HEK293T (cell line): ENCODE measurements at regions not wholly inside any gene's neighbourhood (a gene's known extent, or its start where the extent isn't known, plus 50 kb on each side); places are given as distances from the start of the nearest gene placed in this dataset.

Experiments used
- CTCF ChIA-PET: fragments of 350-600 bp; formaldehyde crosslinking; extraction: SDS; loops from one replicate; lab custom pipeline; 2021; ENCODE audit warnings: antibody characterized with exemption, inconsistent platforms; lab: Yijun Ruan, JAX
- POLR2A ChIA-PET: fragments of 350-600 bp; formaldehyde crosslinking; extraction: SDS; loops from one replicate; lab custom pipeline; 2020; ENCODE audit warnings: antibody characterized with exemption, inconsistent platforms; lab: Yijun Ruan, JAX
- DNase-seq: peaks from one replicate; pipeline ENCODE4 v3.0.0; 2012; ENCODE audit warnings: mixed read lengths; ENCODE audit errors: extremely low spot score
- ARNT ChIP-seq: fragments of 450-650 bp; IDR thresholded peaks from 2 replicates; pipeline ENCODE4 v1.6.1; 2017; ENCODE audit warnings: mild to moderate bottlenecking
- BHLHE40 ChIP-seq: fragments of 450-650 bp; IDR thresholded peaks from 2 replicates; pipeline ENCODE4 v1.6.1; 2016; ENCODE audit warnings: mild to moderate bottlenecking, moderate library complexity, borderline replicate concordance
- CTBP1 ChIP-seq: fragments of 450-650 bp; IDR thresholded peaks from 2 replicates; pipeline ENCODE4 v1.6.1; 2016; ENCODE audit warnings: borderline replicate concordance
- ELF4 ChIP-seq: fragments of 450-650 bp; IDR thresholded peaks from 2 replicates; pipeline ENCODE4 v1.6.1; 2017; ENCODE audit warnings: antibody characterized with exemption
- FOXA1 ChIP-seq: fragments of 450-650 bp; IDR thresholded peaks from 2 replicates; pipeline ENCODE4 v1.6.1; 2016; ENCODE audit warnings: mild to moderate bottlenecking
- FOXK2 ChIP-seq: fragments of 450-650 bp; IDR thresholded peaks from 2 replicates; pipeline ENCODE4 v1.6.1; 2016; ENCODE audit warnings: mild to moderate bottlenecking
- FOXM1 ChIP-seq: fragments of 450-650 bp; IDR thresholded peaks from 2 replicates; pipeline ENCODE4 v1.6.1; 2017; ENCODE audit warnings: mild to moderate bottlenecking, borderline replicate concordance
- HDGF ChIP-seq: fragments of 450-650 bp; IDR thresholded peaks from 2 replicates; pipeline ENCODE4 v1.6.1; 2017; ENCODE audit warnings: antibody characterized with exemption, borderline replicate concordance
- L3MBTL2 ChIP-seq: fragments of 450-650 bp; conservative IDR thresholded peaks from 2 replicates; pipeline ENCODE4 v1.6.1; 2016; ENCODE audit warnings: mild to moderate bottlenecking
- LEF1 ChIP-seq: fragments of 450-650 bp; IDR thresholded peaks from 2 replicates; pipeline ENCODE4 v1.6.1; 2017; ENCODE audit warnings: mild to moderate bottlenecking, borderline replicate concordance
- NFRKB ChIP-seq: fragments of 450-650 bp; IDR thresholded peaks from 2 replicates; pipeline ENCODE4 v1.6.1; 2016; ENCODE audit warnings: mild to moderate bottlenecking, moderate library complexity
- SP1 ChIP-seq: fragments of 450-650 bp; IDR thresholded peaks from 2 replicates; pipeline ENCODE4 v1.6.1; 2017
- SUZ12 ChIP-seq: fragments of 450-650 bp; IDR thresholded peaks from 2 replicates; pipeline ENCODE4 v1.6.1; 2016; ENCODE audit warnings: mild to moderate bottlenecking
- TARDBP ChIP-seq: fragments of 450-650 bp; IDR thresholded peaks from 2 replicates; pipeline ENCODE4 v1.6.1; 2016
- ZNF384 ChIP-seq: fragments of 450-650 bp; IDR thresholded peaks from 2 replicates; pipeline ENCODE4 v1.6.1; 2016
- TF ChIP-seq, protein P1 (sequence below): fragments of 450-650 bp; IDR thresholded peaks from 2 replicates; pipeline ENCODE4 v1.6.1; 2016

DNA sequence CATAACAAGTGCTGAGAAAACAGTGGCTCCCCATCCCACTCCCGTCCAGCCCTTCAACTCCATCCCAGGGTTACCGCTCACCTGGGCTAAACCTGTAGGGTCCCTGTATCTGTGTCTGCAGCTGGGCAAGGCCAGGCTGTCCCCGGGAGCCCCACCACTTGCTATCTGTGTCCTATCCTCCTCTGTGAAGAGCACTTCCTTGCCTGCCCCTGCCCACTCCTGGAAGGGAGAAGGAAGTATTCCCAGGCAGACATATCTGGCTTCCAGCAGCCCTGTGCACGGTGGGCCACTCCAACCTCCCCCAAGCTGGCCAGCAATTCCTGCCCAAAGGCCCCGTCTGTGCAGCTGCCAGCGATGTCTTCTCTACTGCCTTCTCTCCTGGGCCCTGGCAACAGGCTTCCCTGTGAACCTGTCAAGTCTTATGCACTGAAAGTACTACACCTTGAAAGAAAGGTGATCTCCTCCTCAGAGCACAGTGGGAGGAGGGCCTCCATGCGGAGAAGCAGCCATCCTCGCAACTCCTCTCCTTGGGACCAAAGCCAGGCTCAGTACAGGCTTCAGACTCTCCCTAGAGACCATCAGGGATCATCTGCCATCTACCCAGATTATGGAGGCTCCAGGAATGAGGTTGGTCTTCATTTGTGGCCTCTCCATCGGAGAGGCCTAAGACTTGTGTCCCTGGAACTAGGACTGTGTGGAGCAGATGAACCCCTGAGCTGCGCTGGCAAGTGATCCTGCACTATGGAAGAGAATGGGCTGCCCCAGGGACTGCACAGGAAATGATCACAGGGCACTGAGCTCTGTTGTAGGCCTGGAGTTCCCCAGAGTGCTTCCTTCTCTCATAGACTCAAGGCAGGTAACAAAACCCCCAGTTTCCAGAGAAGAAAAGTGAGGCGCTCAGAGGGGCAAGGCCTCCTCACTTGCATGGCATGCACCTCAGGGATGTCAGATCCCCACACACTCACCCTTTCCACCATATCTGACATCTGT, 663.6 kb downstream of the BCL11B start:
- TF ChIP-seq TARDBP, result no peak
- TF ChIP-seq ARNT, result no peak
- no peak for TF ChIP-seq SP1
- TF ChIP-seq LEF1, result no peak
- no peak for TF ChIP-seq NFRKB
- TF ChIP-seq, protein P1, sequence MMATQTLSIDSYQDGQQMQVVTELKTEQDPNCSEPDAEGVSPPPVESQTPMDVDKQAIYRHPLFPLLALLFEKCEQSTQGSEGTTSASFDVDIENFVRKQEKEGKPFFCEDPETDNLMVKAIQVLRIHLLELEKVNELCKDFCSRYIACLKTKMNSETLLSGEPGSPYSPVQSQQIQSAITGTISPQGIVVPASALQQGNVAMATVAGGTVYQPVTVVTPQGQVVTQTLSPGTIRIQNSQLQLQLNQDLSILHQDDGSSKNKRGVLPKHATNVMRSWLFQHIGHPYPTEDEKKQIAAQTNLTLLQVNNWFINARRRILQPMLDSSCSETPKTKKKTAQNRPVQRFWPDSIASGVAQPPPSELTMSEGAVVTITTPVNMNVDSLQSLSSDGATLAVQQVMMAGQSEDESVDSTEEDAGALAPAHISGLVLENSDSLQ, result no peak
- TF ChIP-seq ZNF384, result no peak
- no peak for TF ChIP-seq HDGF
- no peak for TF ChIP-seq L3MBTL2
- TF ChIP-seq SUZ12, result no peak
- ChIA-PET CTCF (no interaction called here), POLR2A (no interaction called here)
- DNase-seq, result no peak

DNA sequence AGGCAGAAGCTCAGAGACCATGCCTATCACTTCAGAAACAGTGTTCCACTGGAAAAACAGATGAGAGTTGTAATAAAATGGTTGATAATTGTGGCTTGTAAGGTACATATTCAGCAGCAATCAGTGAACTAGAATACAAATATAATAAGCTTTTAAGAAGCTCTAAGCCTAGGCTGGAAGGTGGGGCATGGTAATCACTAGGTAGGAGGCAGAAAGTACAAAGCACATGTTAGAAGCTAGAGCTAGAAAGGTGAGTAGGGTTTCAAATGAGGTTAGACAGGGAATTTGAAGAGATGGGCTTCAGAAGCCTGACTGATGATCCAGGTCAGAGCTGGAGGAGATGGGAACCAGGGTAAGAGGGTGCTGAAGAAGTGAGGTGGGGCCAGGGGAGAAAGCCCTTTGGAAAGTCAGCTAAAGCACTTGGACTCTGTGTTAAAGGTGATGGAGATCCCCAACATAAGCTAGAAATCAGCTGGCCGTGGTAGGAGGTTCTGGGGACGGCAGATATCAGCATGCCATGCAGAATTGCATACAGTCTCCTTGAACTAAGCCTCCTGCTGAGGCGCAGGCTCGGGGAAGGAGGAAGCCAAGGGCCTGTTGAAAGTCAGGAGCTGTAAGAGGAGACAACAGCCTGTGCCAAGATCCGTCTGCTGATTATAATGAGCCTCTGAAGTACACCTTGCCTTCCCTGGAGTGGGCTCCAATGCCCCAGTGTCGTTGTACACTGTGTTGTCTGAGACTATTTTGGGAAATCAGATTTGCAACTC, 659.4 kb downstream of the BCL11B start:
- CTCF ChIA-PET, result no interaction called here
- no peak for DNase-seq
- POLR2A ChIA-PET, result no interaction called here
- TF ChIP-seq ARNT (no peak), FOXM1 (no peak), SP1 (no peak), BHLHE40 (no peak), SUZ12 (no peak), FOXA1 (no peak), ELF4 (no peak), LEF1 (no peak), HDGF (no peak), NFRKB (no peak)
- TF ChIP-seq, protein P1, result no peak

DNA sequence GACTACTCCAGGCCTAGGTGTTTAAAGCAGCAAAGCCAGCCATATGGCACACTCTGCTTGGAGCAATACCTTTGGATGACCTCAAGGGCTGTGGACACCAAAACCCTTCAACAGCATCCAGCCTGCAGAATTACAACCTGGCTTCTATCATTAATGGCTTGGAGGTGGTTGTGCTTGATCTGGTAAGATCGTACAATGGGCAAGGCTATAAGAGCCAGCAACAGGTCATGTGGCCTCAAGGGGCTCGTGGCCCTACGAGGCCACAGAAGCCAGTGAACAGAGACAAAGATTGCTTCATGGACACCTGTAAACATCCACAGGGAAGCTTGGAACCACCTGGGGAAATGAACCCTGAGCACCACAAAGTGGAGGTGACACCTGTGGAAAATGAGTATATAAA, 657.3 kb downstream of the BCL11B start:
- ChIA-PET CTCF (no interaction called here), POLR2A (no interaction called here)
- no peak for DNase-seq
- TF ChIP-seq L3MBTL2, result no peak
- no peak for TF ChIP-seq LEF1
- TF ChIP-seq TARDBP, result no peak
- no peak for TF ChIP-seq ELF4
- TF ChIP-seq ZNF384, result no peak
- no peak for TF ChIP-seq ARNT
- TF ChIP-seq HDGF, result no peak
- TF ChIP-seq FOXA1, result no peak
- TF ChIP-seq BHLHE40, result no peak
- TF ChIP-seq FOXK2, result no peak
- TF ChIP-seq NFRKB, result no peak

DNA sequence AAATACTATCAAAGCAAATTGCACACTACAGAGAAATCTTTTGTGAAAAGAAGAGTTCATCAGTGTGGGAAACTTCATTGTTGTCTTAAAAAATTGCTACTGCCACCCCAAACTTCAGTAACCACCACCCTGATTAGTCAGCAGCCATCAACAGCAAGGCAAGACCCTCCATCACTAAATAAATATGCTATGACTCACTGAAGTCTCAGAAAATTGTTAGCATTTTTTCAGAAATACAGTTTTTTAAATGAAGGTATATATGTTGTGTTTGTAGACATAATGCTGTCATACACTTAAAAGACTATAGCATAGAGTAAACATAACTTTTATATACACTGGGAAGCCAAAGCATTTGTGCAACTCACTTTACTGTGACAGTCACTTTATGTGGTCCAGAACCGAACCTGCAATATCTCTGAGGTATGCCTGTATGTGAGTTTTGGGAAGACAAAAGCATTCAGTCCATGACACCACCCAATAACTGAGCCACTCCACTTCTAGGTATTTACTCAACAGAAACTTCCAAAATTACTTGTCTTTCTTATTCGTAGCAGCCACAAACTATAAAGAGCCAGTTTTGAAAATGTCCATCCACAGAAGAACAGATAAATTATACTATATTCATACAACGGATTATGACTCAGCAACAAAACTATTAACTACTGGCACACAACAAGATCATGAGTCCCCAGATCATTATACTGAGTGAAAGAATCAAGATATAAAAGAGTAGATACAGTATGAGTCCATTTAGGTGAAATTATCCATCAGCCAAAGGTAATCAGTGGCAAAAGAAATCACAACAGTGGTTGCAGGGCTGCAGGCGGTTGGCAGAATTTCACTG, 649.6 kb downstream of the BCL11B start:
- POLR2A ChIA-PET, result no interaction called here
- DNase-seq, result no peak
- TF ChIP-seq ZNF384, result no peak
- no peak for TF ChIP-seq HDGF
- TF ChIP-seq ARNT, result no peak
- no peak for TF ChIP-seq ELF4
- CTCF ChIA-PET, result no interaction called here

DNA sequence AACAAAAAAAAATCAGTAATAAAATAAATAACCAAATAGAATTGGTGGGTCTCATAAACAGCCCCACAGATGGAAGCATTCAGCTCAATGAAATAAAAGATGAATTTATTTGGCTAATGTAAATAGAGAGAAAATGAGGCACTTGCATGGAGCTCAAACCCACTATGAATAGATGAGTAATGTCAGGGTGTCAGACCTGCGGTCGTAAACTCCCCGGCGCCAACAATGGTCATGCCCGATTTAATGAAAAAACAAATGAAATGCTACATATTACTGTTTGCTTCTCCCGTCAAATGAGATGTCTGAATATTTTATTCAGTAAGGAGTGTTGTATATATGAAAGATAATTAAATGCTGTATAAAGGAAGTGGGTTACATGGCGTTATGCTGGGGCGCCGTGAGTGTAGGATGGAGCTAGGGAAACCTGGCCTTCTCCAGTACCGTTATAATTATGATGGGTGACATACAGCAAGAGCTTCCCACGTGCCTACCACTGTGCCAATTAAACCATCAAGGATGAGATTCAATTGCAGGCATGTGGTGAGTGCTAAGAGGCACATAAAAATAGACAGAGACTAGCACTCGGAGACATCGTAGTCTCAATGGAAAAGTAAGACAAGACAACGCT, 648.1 kb downstream of the BCL11B start:
- POLR2A ChIA-PET, result no interaction called here
- no peak for TF ChIP-seq ZNF384
- no peak for TF ChIP-seq BHLHE40
- no peak for TF ChIP-seq SP1
- TF ChIP-seq LEF1, result no peak
- no peak for TF ChIP-seq FOXM1
- TF ChIP-seq FOXA1, result no peak
- TF ChIP-seq CTBP1, result no peak
- no peak for DNase-seq
- CTCF ChIA-PET, result no interaction called here

DNA sequence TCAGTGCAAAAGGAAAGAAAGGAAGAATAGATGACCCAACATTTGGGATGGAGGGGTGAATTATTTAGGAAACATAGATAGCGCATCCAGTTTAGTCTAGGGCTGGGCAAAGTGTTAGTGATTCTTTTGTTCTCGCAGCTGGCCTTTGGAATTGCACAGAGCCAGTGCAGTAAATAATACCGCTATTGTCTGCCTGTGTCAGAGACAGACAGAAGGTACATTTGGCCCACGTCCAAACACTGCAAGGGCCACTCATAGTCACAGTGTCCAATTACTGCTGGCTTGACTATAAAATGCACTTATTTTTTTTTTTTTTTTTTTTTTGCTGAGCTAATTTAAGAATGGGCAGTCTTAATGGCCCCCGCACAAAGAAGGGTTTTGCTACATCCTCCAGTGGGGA, 638.6 kb downstream of the BCL11B start:
- no peak for DNase-seq
- TF ChIP-seq ZNF384, result no peak
- ChIA-PET POLR2A (no interaction called here), CTCF (no interaction called here)
